Hepatocyte (in vitro differentiated cells): ENCODE measurements at regions not wholly inside any gene's neighbourhood (a gene's known extent, or its start where the extent isn't known, plus 50 kb on each side); places are given as distances from the start of the nearest gene placed in this dataset.

ENCODE experiments used
- CTCF ChIP-seq: fragments of 200-600 bp; sonication (generic); IDR thresholded peaks from 2 replicates; pipeline ENCODE4 v1.5.1; 2016; ENCODE audit warnings: antibody characterized with exemption, mild to moderate bottlenecking; ENCODE audit not compliant: poor library complexity
- EZH2 ChIP-seq: fragments of 200-600 bp; sonication (generic); IDR thresholded peaks from 2 replicates; pipeline ENCODE4 v1.6.1; 2016; ENCODE audit warnings: antibody characterized with exemption, mild to moderate bottlenecking, borderline replicate concordance

- TF ChIP-seq CTCF (no peak), EZH2 (no peak)
These were observed 71.6 kb upstream of the CD93 start for GRCh38 chr20:23157734-23158133.
